GM10248 (cell line): ENCODE measurements at regions not wholly inside any gene's neighbourhood (a gene's known extent, or its start where the extent isn't known, plus 50 kb on each side); places are given as distances from the start of the nearest gene placed in this dataset.
"Not testable (repeated sequence)": the region's sequence is repeated elsewhere in the genome, so short reads cannot be mapped to it uniquely, and the experiment has no call there.

Experiments used
- CTCF ChIA-PET: fragments of 300-600 bp; sonication (Branson Sonifier 250); formaldehyde crosslinking; extraction: SDS; loops from one replicate; lab custom pipeline; 2021; ENCODE audit warnings: antibody characterized with exemption; lab: Yijun Ruan, JAX
- POLR2A ChIA-PET: fragments of 350-650 bp; sonication (Branson Sonifier 250); formaldehyde crosslinking; extraction: SDS; loops from one replicate; lab custom pipeline; 2020; ENCODE audit warnings: antibody characterized with exemption; lab: Yijun Ruan, JAX
- DNase-seq: peaks from one replicate; pipeline ENCODE4 v3.0.0; 2012; ENCODE audit errors: extremely low spot score
- TF ChIP-seq, protein P1 (sequence below): IDR thresholded peaks from 2 replicates; pipeline ENCODE4 v1.5.1; 2012; ENCODE audit warnings: mild to moderate bottlenecking, low read depth; ENCODE audit errors: extremely low read depth, missing control alignments, control extremely low read depth

DNA sequence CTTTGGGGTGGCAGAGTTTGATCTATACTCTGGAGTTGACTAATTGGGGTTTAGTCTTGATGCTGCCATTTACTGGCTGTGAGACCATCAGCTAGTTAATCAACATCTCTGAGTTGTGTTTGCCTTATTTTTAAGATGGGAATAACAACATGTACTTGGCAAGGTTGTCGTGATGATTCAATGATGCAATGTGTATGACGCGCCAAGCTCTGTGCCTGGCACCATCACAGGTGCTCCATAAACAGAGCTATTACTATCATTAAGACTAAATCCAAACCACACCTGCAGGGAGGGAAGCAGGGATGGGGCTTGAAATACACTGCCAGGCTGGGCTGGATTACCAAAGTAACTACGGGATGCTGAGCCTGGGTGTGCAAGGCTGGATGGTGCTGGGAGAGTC, 60.1 kb upstream of the E2F3 start:
- CTCF ChIA-PET, result no interaction called here
- DNase-seq, result no peak
- POLR2A ChIA-PET, result no interaction called here
- TF ChIP-seq, protein P1, sequence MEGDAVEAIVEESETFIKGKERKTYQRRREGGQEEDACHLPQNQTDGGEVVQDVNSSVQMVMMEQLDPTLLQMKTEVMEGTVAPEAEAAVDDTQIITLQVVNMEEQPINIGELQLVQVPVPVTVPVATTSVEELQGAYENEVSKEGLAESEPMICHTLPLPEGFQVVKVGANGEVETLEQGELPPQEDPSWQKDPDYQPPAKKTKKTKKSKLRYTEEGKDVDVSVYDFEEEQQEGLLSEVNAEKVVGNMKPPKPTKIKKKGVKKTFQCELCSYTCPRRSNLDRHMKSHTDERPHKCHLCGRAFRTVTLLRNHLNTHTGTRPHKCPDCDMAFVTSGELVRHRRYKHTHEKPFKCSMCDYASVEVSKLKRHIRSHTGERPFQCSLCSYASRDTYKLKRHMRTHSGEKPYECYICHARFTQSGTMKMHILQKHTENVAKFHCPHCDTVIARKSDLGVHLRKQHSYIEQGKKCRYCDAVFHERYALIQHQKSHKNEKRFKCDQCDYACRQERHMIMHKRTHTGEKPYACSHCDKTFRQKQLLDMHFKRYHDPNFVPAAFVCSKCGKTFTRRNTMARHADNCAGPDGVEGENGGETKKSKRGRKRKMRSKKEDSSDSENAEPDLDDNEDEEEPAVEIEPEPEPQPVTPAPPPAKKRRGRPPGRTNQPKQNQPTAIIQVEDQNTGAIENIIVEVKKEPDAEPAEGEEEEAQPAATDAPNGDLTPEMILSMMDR, result no peak

DNA sequence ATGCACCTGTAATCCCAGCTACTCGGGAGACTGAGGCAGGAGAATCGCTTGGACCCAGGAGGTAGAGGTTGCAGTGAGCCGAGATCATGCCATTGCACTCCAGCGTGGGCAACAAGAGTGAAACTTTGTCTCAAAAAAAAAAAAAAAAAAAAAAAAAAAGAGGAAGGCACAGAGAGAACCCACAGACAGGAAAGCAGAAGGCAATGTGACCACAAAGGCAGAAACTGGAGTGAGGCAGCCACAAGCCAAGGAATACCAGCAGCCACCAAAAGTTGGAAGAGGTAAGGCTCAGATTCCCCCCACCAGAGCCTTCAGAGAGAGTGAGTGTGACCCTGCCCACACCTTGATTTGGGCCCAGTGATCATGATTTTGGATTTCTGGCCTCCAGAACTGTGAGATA, 54.7 kb upstream of the E2F3 start:
- DNase-seq, POLR2A ChIA-PET, CTCF ChIA-PET: not testable (repeated sequence)

DNA sequence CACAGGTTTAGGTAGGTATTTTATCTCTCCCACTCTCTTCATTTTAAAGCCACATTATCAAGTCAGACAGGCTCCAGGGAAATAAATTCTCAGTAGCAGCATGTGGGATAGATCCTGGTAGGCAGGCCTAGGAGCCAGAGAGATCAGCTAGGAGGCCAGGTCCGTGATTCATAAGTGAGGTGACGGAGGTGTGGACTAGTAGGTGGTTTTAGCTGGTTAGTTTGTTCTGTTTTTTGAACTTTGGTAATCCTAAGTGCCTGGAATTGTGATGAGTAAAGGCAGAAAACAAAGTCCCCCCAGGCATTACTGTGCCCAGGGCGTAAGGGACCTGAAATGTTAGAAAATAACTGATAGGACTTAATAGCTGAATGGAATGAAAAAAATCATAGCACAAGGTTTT, 53.6 kb upstream of the E2F3 start:
- no peak for DNase-seq
- CTCF ChIA-PET, result interaction anchor here (1.2 kb wide), 1 partner anchor 10 kb away, joined by 3 read pairs; no protein-coding TSS in a partner anchor
- TF ChIP-seq, protein P1, result no peak
- POLR2A ChIA-PET, result no interaction called here

DNA sequence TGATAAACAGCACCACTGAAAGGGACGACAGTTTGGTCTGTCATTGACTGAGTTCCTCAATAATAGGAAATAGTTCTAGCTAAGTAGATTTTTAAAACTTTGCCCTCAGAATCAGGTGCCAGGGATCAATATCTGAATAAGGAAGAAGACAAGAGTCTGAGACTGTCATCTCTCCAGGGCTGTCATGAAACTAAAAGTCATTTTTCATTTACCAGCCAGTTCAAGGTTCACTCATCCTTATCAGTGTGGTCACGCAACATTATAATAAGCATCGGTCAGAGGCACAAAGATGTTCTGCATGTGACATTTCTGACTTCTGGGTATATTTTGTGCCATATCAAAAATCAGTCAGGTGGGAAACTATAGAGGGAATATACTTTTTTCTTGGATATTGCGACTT, 52.5 kb upstream of the E2F3 start:
- TF ChIP-seq, protein P1, result no peak
- no peak for DNase-seq
- ChIA-PET POLR2A (no interaction called here), CTCF (interaction anchor here (2.2 kb wide), 1 partner anchor 14 kb away, joined by 10 read pairs; no protein-coding TSS in a partner anchor)

DNA sequence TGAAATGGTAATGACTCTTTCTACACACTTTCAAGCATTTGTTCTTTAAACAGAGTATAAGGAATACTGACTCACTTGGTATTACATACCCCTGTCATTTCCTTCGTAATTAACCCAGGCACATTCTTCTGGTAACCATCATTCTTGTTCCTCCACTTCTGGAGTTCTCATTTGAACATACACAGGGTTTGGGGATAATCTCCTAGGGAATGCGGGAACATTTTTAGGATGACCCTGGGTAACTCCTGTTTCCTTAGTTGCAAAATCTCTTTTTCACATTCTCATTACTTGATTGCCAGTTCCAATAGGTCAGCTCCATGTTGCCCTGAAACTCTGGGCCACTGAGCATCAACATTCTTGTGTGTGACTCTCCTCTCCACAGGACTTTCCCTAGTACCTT, 51.5 kb upstream of the E2F3 start:
- TF ChIP-seq, protein P1, result no peak
- POLR2A ChIA-PET, result no interaction called here
- DNase-seq, result no peak
- CTCF ChIA-PET, result interaction anchor here (2.2 kb wide), 1 partner anchor 15 kb away, joined by 10 read pairs; no protein-coding TSS in a partner anchor

DNA sequence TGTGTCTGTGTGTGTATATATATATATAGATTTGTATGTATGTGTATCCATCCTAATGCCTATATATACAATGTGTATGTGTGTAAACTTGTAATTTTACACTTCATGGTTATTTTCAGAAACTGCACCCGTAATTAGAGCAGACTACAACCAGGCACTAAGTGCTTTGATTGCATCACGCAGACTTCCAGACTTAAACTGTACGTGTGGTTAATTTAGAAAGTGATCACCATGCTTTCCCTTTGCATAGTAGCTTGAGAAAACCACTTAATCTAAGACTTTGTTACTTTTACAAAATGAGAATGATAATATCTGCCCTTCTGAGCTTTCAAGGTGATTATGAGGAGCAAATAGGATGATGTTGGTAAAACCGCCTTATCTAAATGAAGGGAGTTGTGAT, 50.1 kb upstream of the E2F3 start:
- POLR2A ChIA-PET, result no interaction called here
- no peak for DNase-seq
- TF ChIP-seq, protein P1, result no peak
- CTCF ChIA-PET, result interaction anchor here (1.0 to 1.4 kb wide), 2 partner anchors 21 to 32 kb away, joined by 3 to 4 read pairs; no protein-coding TSS in a partner anchor
